Upper lobe of left lung (tissue), 6 donors: ENCODE measurements at regions not wholly inside any gene's neighbourhood (a gene's known extent, or its start where the extent isn't known, plus 50 kb on each side); places are given as distances from the start of the nearest gene placed in this dataset.
A peak's percentile ranks its signal among the peaks of the same experiment; 100 is the strongest.
"Not testable (repeated sequence)": the region's sequence is repeated elsewhere in the genome, so short reads cannot be mapped to it uniquely, and the experiment has no call there.

ENCODE experiments used
- ATAC-seq, 2 donors: fragments of 200-7000 bp; cut with Tn5 transposase; one replicate each; pipeline ENCODE4 v1.9.1; 2022; ENCODE audit warnings: mild to moderate bottlenecking in 2 of 2, moderate library complexity in 2 of 2; ENCODE audit not compliant: low FRiP score in 2 of 2
- DNase-seq, 2 donors: peaks; one replicate each; pipeline ENCODE4 v3.0.0-alpha.2; 2019 to 2020
- H3K27ac ChIP-seq, 4 donors: fragments of 200-600 bp; sonication (generic); one replicate each; pipeline ENCODE4 v1.5.1; 2016 to 2019
- H3K27me3 ChIP-seq, 4 donors: fragments of 200-600 bp; sonication (generic); one replicate each; pipeline ENCODE4 v1.5.1; 2017 to 2019
- H3K36me3 ChIP-seq, 4 donors: fragments of 200-600 bp; sonication (generic); one replicate each; pipeline ENCODE4 v1.5.1; 2016 to 2019
- H3K4me1 ChIP-seq, 4 donors: fragments of 200-600 bp; sonication (generic); one replicate each; pipeline ENCODE4 v1.5.1; 2018 to 2019
- H3K4me3 ChIP-seq, 4 donors: fragments of 200-600 bp; sonication (generic); one replicate each; pipeline ENCODE4 v1.5.1; 2017 to 2019; ENCODE audit warnings: mild to moderate bottlenecking in 2 of 4, moderate library complexity in 1 of 4
- H3K9me3 ChIP-seq, 4 donors: fragments of 200-600 bp; sonication (generic); one replicate each; pipeline ENCODE4 v1.5.1; 2018 to 2019
- EP300 ChIP-seq, 4 donors: sonication (generic); formaldehyde crosslinking; IDR thresholded peaks; one replicate each; pipeline ENCODE4 v1.5.1; 2017; ENCODE audit warnings: antibody characterized with exemption in 4 of 4, control low read depth in 2 of 4
- POLR2A ChIP-seq, 4 donors: fragments of 450-650 bp; IDR thresholded peaks; one replicate each; pipeline ENCODE4 v1.5.1; 2016 to 2017; ENCODE audit warnings: antibody characterized with exemption in 4 of 4, mild to moderate bottlenecking in 2 of 4
- POLR2AphosphoS5 ChIP-seq, 2 donors: sonication (generic); formaldehyde crosslinking; IDR thresholded peaks; one replicate each; pipeline ENCODE4 v1.5.1; 2017; ENCODE audit warnings: antibody characterized with exemption in 2 of 2
- WGBS, 2 donors: methylation state at CpG; one replicate each; pipeline ENCODE4 v1.1.5; 2017 to 2018; 5-methylcytosine and 5-hydroxymethylcytosine counted together
- TF ChIP-seq, protein P1 (sequence below), 6 experiments: fragments of 450-650 bp in 4 of 6; fragments of 200-600 bp in 2 of 6; sonication (generic) in 2 of 6; IDR thresholded peaks; one replicate each; pipeline ENCODE4 v1.5.1; 2016 to 2019; ENCODE audit warnings: antibody characterized with exemption in 6 of 6
- donor health status: DM: no; HTN: no; CAD: no; lungs with moderate emphysema.
- donor health status: DM: no; HTN: yes; CAD: no; lungs with severe emphysema.

- DNase-seq (peak in 1 of 2 donors; percentile 26), ATAC-seq (no peak)
- Histone ChIP-seq H3K4me3 (no peak overlapping the region), H3K36me3 (no peaks in the 10 kb centered on the region), H3K4me1 (no peaks in the 10 kb centered on the region), H3K27ac (no peak overlapping the region), H3K27me3 (no peaks in the 10 kb centered on the region), H3K9me3 (no peaks in the 10 kb centered on the region)
- 50 to 54% methylated on average over 2 of the region's 2 CpGs for WGBS, 2 donors
- TF ChIP-seq EP300 (IDR thresholded peaks at IDR 0.05) (no peak), POLR2A (IDR thresholded peaks at IDR 0.05) (no peak), POLR2AphosphoS5 (IDR thresholded peaks at IDR 0.05) (no peak)
- TF ChIP-seq, protein P1, sequence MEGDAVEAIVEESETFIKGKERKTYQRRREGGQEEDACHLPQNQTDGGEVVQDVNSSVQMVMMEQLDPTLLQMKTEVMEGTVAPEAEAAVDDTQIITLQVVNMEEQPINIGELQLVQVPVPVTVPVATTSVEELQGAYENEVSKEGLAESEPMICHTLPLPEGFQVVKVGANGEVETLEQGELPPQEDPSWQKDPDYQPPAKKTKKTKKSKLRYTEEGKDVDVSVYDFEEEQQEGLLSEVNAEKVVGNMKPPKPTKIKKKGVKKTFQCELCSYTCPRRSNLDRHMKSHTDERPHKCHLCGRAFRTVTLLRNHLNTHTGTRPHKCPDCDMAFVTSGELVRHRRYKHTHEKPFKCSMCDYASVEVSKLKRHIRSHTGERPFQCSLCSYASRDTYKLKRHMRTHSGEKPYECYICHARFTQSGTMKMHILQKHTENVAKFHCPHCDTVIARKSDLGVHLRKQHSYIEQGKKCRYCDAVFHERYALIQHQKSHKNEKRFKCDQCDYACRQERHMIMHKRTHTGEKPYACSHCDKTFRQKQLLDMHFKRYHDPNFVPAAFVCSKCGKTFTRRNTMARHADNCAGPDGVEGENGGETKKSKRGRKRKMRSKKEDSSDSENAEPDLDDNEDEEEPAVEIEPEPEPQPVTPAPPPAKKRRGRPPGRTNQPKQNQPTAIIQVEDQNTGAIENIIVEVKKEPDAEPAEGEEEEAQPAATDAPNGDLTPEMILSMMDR (IDR thresholded peaks at IDR 0.05): no peak
Measured at GRCh38 chrX:66863721-66864120, 224.8 kb upstream of the EDA2R start.

DNA sequence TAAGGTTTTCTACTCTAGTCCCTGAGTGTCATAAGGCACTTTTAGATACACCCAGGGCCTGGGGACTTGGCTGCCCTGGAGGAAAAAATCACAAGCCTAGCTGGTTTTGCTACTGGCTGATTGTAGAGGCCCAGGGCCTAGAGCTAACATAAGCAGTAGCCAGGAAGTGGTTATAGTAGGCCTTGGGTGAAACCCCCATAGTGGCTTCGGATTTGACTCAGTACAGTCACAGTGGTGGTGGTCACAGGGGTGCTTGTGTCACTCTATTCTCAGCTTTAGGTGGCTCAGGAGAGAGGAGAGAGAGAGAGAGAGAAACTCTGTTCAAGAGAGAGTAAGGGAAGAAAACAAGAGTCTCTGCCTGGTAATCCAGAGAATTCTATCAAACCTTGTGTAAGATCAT lies 194.5 kb upstream of the EDA2R start:
- no peaks in the 10 kb centered on the region for H3K4me1 ChIP-seq
- H3K36me3 ChIP-seq: no peaks in the 10 kb centered on the region
- no peaks in the 10 kb centered on the region for H3K27me3 ChIP-seq
- TF ChIP-seq, protein P1 (IDR thresholded peaks at IDR 0.05): no peak
- no peak for TF ChIP-seq POLR2A (IDR thresholded peaks at IDR 0.05)
- TF ChIP-seq POLR2AphosphoS5 (IDR thresholded peaks at IDR 0.05): no peak
- TF ChIP-seq EP300 (IDR thresholded peaks at IDR 0.05): no peak
- no peak overlapping the region for H3K27ac ChIP-seq
- DNase-seq (no peak), ATAC-seq (no peak)
- peaks cover 0 to 2% (median 0%) of the 10 kb centered on the region in 4 donors for H3K9me3 ChIP-seq
- WGBS, 2 donors: 78% methylated on average over 1 of the region's 1 CpG; no CpG with 5 or more reads in 1 of the 2 donors
- no peak overlapping the region for H3K4me3 ChIP-seq

GRCh38 chrX:66815227-66815626 lies 176.3 kb upstream of the EDA2R start:
- Histone ChIP-seq H3K9me3 (peaks cover 0 to 7% (median 0%) of the 10 kb centered on the region in 4 donors), H3K27me3 (no peaks in the 10 kb centered on the region), H3K27ac (no peak overlapping the region), H3K36me3 (no peaks in the 10 kb centered on the region), H3K4me1 (no peaks in the 10 kb centered on the region), H3K4me3 (no peak overlapping the region)
- no peak for ATAC-seq
- 57% methylated on average over 1 of the region's 1 CpG; no CpG with 5 or more reads in 1 of the 2 donors for WGBS, 2 donors
- TF ChIP-seq, protein P1 (IDR thresholded peaks at IDR 0.05): no peak
- no peak for TF ChIP-seq EP300 (IDR thresholded peaks at IDR 0.05)
- TF ChIP-seq POLR2A (IDR thresholded peaks at IDR 0.05): no peak
- no peak for TF ChIP-seq POLR2AphosphoS5 (IDR thresholded peaks at IDR 0.05)
- DNase-seq: no peak

DNA sequence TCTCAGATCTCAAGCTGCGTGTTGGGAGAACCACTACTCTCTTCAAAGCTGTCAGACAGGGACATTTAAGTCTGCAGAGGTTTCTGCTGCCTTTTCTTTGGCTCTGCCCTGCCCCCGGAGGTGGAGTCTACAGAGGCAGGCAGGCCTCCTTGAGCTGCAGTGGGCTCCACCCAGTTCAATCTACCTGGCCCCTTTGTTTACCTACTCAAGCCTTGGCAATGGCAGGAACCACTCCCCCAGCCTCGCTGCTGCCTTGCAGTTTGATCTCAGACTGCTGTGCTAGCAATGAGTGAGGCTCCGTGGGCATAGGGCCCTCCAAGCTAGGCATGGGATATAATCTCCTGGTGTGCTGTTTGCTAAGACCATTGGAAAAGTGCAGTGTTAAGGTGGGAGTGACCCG lies 155.6 kb upstream of the EDA2R start:
- not testable (repeated sequence) for H3K4me1 ChIP-seq, DNase-seq, H3K27me3 ChIP-seq, H3K36me3 ChIP-seq, ATAC-seq, H3K4me3 ChIP-seq, H3K27ac ChIP-seq
- H3K9me3 ChIP-seq: peaks cover 0 to 13% (median 0%) of the 10 kb centered on the region in 4 donors
- 64% methylated on average over 5 of the region's 5 CpGs; no CpG with 5 or more reads in 1 of the 2 donors for WGBS, 2 donors

- no peak for ATAC-seq
Measured at GRCh38 chrX:66766318-66766717, 127.4 kb upstream of the EDA2R start.

More at GRCh38 chrX:66766318-66766717, 127.4 kb upstream of the EDA2R start:
- Histone ChIP-seq H3K4me1 (no peaks in the 10 kb centered on the region), H3K36me3 (no peaks in the 10 kb centered on the region), H3K4me3 (no peak overlapping the region), H3K9me3 (no peaks in the 10 kb centered on the region), H3K27me3 (no peaks in the 10 kb centered on the region), H3K27ac (no peak overlapping the region)
- no peak for TF ChIP-seq POLR2A (IDR thresholded peaks at IDR 0.05)
- TF ChIP-seq, protein P1 (IDR thresholded peaks at IDR 0.05): no peak
- 58 to 67% methylated on average over 1 to 3 of the region's 3 CpGs for WGBS, 2 donors
- DNase-seq: no peak
